ENCODE measurements at regions not wholly inside any gene's neighbourhood (a gene's known extent, or its start where the extent isn't known, plus 50 kb on each side); places are given as distances from the start of the nearest gene placed in this dataset.

GRCh38 chr5:171625646-171626045 lies 160.0 kb upstream of the SMIM23 start:
- TF ChIP-seq, protein P1, sequence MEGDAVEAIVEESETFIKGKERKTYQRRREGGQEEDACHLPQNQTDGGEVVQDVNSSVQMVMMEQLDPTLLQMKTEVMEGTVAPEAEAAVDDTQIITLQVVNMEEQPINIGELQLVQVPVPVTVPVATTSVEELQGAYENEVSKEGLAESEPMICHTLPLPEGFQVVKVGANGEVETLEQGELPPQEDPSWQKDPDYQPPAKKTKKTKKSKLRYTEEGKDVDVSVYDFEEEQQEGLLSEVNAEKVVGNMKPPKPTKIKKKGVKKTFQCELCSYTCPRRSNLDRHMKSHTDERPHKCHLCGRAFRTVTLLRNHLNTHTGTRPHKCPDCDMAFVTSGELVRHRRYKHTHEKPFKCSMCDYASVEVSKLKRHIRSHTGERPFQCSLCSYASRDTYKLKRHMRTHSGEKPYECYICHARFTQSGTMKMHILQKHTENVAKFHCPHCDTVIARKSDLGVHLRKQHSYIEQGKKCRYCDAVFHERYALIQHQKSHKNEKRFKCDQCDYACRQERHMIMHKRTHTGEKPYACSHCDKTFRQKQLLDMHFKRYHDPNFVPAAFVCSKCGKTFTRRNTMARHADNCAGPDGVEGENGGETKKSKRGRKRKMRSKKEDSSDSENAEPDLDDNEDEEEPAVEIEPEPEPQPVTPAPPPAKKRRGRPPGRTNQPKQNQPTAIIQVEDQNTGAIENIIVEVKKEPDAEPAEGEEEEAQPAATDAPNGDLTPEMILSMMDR (conservative IDR thresholded peaks at IDR 0.05) = no peak
- TF ChIP-seq EZH2 (IDR thresholded peaks at IDR 0.05; ENCODE audit: low read depth) = no peak
